ENCODE measurements at regions not wholly inside any gene's neighbourhood (a gene's known extent, or its start where the extent isn't known, plus 50 kb on each side); places are given as distances from the start of the nearest gene placed in this dataset.

DNA sequence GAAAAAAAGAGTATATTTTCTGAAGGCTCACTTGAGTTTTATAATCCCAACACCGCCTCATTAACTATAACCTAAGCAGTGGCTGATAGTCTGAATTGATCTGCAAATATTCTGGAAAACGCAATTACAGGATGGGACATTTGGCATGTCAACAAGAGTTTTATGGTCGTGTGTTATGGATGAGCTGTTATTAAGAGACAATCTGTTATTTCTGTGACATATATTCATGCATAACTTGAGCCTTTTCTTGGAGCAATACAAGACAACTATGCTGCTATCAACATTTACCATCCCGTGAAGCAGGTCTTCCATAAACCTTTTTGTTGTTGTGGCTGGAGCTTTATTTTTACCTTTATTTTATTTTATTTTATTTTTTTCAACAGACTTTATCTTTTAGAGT is 164.4 kb downstream of the SCG2 start (continued):
- TF ChIP-seq, protein P1, sequence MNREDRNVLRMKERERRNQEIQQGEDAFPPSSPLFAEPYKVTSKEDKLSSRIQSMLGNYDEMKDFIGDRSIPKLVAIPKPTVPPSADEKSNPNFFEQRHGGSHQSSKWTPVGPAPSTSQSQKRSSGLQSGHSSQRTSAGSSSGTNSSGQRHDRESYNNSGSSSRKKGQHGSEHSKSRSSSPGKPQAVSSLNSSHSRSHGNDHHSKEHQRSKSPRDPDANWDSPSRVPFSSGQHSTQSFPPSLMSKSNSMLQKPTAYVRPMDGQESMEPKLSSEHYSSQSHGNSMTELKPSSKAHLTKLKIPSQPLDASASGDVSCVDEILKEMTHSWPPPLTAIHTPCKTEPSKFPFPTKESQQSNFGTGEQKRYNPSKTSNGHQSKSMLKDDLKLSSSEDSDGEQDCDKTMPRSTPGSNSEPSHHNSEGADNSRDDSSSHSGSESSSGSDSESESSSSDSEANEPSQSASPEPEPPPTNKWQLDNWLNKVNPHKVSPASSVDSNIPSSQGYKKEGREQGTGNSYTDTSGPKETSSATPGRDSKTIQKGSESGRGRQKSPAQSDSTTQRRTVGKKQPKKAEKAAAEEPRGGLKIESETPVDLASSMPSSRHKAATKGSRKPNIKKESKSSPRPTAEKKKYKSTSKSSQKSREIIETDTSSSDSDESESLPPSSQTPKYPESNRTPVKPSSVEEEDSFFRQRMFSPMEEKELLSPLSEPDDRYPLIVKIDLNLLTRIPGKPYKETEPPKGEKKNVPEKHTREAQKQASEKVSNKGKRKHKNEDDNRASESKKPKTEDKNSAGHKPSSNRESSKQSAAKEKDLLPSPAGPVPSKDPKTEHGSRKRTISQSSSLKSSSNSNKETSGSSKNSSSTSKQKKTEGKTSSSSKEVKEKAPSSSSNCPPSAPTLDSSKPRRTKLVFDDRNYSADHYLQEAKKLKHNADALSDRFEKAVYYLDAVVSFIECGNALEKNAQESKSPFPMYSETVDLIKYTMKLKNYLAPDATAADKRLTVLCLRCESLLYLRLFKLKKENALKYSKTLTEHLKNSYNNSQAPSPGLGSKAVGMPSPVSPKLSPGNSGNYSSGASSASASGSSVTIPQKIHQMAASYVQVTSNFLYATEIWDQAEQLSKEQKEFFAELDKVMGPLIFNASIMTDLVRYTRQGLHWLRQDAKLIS (CRISPR knock-in tag; IDR thresholded peaks at IDR 0.05; ENCODE audit: borderline replicate concordance), result no peak
- TF ChIP-seq, protein P2, sequence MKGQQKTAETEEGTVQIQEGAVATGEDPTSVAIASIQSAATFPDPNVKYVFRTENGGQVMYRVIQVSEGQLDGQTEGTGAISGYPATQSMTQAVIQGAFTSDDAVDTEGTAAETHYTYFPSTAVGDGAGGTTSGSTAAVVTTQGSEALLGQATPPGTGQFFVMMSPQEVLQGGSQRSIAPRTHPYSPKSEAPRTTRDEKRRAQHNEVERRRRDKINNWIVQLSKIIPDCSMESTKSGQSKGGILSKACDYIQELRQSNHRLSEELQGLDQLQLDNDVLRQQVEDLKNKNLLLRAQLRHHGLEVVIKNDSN (CRISPR knock-in tag; IDR thresholded peaks at IDR 0.05), result no peak
- no peak for TF ChIP-seq SOX15 (CRISPR knock-in tag; IDR thresholded peaks at IDR 0.05)
- no peak for TF ChIP-seq HMGA2 (CRISPR knock-in tag; IDR thresholded peaks at IDR 0.05)
- TF ChIP-seq SMAD3 (CRISPR knock-in tag; IDR thresholded peaks at IDR 0.05; ENCODE audit: borderline replicate concordance), result no peak
- TF ChIP-seq, protein P3, sequence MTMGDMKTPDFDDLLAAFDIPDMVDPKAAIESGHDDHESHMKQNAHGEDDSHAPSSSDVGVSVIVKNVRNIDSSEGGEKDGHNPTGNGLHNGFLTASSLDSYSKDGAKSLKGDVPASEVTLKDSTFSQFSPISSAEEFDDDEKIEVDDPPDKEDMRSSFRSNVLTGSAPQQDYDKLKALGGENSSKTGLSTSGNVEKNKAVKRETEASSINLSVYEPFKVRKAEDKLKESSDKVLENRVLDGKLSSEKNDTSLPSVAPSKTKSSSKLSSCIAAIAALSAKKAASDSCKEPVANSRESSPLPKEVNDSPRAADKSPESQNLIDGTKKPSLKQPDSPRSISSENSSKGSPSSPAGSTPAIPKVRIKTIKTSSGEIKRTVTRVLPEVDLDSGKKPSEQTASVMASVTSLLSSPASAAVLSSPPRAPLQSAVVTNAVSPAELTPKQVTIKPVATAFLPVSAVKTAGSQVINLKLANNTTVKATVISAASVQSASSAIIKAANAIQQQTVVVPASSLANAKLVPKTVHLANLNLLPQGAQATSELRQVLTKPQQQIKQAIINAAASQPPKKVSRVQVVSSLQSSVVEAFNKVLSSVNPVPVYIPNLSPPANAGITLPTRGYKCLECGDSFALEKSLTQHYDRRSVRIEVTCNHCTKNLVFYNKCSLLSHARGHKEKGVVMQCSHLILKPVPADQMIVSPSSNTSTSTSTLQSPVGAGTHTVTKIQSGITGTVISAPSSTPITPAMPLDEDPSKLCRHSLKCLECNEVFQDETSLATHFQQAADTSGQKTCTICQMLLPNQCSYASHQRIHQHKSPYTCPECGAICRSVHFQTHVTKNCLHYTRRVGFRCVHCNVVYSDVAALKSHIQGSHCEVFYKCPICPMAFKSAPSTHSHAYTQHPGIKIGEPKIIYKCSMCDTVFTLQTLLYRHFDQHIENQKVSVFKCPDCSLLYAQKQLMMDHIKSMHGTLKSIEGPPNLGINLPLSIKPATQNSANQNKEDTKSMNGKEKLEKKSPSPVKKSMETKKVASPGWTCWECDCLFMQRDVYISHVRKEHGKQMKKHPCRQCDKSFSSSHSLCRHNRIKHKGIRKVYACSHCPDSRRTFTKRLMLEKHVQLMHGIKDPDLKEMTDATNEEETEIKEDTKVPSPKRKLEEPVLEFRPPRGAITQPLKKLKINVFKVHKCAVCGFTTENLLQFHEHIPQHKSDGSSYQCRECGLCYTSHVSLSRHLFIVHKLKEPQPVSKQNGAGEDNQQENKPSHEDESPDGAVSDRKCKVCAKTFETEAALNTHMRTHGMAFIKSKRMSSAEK (CRISPR knock-in tag; IDR thresholded peaks at IDR 0.05; ENCODE audit: borderline replicate concordance), result no peak

DNA sequence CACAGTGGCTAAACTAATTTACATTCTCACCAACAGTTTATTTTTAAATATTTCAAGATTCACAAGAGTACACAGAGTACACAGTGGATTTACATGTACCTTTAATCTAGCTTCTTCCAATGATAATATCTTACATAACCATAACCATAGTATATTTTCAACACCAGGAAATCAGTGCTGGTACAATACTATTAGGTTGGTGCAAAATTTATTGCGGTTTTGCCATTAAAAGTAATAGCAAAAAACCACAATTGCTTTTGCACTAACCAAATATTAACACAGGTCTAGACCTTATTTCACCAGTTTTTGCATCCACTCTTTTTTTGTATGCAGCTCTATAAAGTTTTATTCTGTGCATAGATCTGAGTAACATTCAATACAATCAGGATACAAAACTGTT is 163.0 kb downstream of the SCG2 start:
- ChIA-PET POLR2A (no interaction called here), CTCF (no interaction called here)
- DNase-seq (ENCODE audit: low spot score), result no peak

More for the DNA sequence above, 163.0 kb downstream of the SCG2 start:
- H3K9me3 Mint-ChIP-seq, result no peaks in the 10 kb centered on the region
- no peaks in the 10 kb centered on the region for H3K27me3 Mint-ChIP-seq (ENCODE audit: low read depth)
- no peak overlapping the region for H3K4me3 Mint-ChIP-seq
- TF ChIP-seq, protein P4, sequence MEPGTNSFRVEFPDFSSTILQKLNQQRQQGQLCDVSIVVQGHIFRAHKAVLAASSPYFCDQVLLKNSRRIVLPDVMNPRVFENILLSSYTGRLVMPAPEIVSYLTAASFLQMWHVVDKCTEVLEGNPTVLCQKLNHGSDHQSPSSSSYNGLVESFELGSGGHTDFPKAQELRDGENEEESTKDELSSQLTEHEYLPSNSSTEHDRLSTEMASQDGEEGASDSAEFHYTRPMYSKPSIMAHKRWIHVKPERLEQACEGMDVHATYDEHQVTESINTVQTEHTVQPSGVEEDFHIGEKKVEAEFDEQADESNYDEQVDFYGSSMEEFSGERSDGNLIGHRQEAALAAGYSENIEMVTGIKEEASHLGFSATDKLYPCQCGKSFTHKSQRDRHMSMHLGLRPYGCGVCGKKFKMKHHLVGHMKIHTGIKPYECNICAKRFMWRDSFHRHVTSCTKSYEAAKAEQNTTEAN (CRISPR knock-in tag; IDR thresholded peaks at IDR 0.05), result no peak
- TF ChIP-seq ZNF121 (CRISPR knock-in tag; IDR thresholded peaks at IDR 0.05), result no peak
- TF ChIP-seq, protein P5, sequence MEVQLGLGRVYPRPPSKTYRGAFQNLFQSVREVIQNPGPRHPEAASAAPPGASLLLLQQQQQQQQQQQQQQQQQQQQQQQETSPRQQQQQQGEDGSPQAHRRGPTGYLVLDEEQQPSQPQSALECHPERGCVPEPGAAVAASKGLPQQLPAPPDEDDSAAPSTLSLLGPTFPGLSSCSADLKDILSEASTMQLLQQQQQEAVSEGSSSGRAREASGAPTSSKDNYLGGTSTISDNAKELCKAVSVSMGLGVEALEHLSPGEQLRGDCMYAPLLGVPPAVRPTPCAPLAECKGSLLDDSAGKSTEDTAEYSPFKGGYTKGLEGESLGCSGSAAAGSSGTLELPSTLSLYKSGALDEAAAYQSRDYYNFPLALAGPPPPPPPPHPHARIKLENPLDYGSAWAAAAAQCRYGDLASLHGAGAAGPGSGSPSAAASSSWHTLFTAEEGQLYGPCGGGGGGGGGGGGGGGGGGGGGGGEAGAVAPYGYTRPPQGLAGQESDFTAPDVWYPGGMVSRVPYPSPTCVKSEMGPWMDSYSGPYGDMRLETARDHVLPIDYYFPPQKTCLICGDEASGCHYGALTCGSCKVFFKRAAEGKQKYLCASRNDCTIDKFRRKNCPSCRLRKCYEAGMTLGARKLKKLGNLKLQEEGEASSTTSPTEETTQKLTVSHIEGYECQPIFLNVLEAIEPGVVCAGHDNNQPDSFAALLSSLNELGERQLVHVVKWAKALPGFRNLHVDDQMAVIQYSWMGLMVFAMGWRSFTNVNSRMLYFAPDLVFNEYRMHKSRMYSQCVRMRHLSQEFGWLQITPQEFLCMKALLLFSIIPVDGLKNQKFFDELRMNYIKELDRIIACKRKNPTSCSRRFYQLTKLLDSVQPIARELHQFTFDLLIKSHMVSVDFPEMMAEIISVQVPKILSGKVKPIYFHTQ (CRISPR knock-in tag; IDR thresholded peaks at IDR 0.05), result no peak
- TF ChIP-seq NFATC4 (CRISPR knock-in tag; IDR thresholded peaks at IDR 0.05), result no peak
- TF ChIP-seq, protein P6, sequence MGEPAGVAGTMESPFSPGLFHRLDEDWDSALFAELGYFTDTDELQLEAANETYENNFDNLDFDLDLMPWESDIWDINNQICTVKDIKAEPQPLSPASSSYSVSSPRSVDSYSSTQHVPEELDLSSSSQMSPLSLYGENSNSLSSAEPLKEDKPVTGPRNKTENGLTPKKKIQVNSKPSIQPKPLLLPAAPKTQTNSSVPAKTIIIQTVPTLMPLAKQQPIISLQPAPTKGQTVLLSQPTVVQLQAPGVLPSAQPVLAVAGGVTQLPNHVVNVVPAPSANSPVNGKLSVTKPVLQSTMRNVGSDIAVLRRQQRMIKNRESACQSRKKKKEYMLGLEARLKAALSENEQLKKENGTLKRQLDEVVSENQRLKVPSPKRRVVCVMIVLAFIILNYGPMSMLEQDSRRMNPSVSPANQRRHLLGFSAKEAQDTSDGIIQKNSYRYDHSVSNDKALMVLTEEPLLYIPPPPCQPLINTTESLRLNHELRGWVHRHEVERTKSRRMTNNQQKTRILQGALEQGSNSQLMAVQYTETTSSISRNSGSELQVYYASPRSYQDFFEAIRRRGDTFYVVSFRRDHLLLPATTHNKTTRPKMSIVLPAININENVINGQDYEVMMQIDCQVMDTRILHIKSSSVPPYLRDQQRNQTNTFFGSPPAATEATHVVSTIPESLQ (CRISPR knock-in tag; IDR thresholded peaks at IDR 0.05), result no peak
- TF ChIP-seq NR1H2 (CRISPR knock-in tag; IDR thresholded peaks at IDR 0.05), result no peak
- TF ChIP-seq CREM (CRISPR knock-in tag; IDR thresholded peaks at IDR 0.05), result no peak
- TF ChIP-seq, protein P7, sequence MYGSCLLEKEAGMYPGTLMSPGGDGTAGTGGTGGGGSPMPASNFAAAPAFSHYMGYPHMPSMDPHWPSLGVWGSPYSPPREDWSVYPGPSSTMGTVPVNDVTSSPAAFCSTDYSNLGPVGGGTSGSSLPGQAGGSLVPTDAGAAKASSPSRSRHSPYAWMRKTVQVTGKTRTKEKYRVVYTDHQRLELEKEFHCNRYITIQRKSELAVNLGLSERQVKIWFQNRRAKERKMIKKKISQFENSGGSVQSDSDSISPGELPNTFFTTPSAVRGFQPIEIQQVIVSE (CRISPR knock-in tag; IDR thresholded peaks at IDR 0.05; ENCODE audit: borderline replicate concordance), result no peak
- TF ChIP-seq, protein P2 (CRISPR knock-in tag; IDR thresholded peaks at IDR 0.05), result no peak
- TF ChIP-seq RELA (CRISPR knock-in tag; IDR thresholded peaks at IDR 0.05; ENCODE audit: borderline replicate concordance), result no peak
- no peaks in the 10 kb centered on the region for H3K36me3 Mint-ChIP-seq
- no peak for ATAC-seq
- peaks cover 4% of the 10 kb centered on the region; the same call in 1 of the 2 replicates for H3K4me1 Mint-ChIP-seq
- H3K27ac Mint-ChIP-seq, result no peak overlapping the region
